Activated CD4-positive, alpha-beta T cell treated with anti-CD3 and anti-CD28 coated beads, Interleukin-2, amount 10 ng/mL, durations not matched to agents 24 days and 14 days (primary cell): ENCODE measurements at regions not wholly inside any gene's neighbourhood (a gene's known extent, or its start where the extent isn't known, plus 50 kb on each side); places are given as distances from the start of the nearest gene placed in this dataset.

Source experiments
- DNase-seq: peaks from one replicate; pipeline ENCODE4 v3.0.0; 2022
- H3K27ac Mint-ChIP-seq: one replicate; pipeline ENCODE4 v1.8.0; 2022; ENCODE audit warnings: mild to moderate bottlenecking, mixed read lengths
- H3K27me3 Mint-ChIP-seq: one replicate; pipeline ENCODE4 v1.8.0; 2022; ENCODE audit warnings: mixed read lengths
- H3K36me3 Mint-ChIP-seq: one replicate; pipeline ENCODE4 v1.8.0; 2022; ENCODE audit warnings: low read depth, mild to moderate bottlenecking, mixed read lengths
- H3K4me1 Mint-ChIP-seq: one replicate; pipeline ENCODE4 v1.8.0; 2021; ENCODE audit warnings: mixed read lengths
- H3K4me3 Mint-ChIP-seq: one replicate; pipeline ENCODE4 v1.8.0; 2022; ENCODE audit warnings: mild to moderate bottlenecking, moderate library complexity, mixed read lengths
- H3K9me3 Mint-ChIP-seq: one replicate; pipeline ENCODE4 v1.8.0; 2021; ENCODE audit warnings: mixed read lengths
- intact Hi-C: fragments of 100-400 bp; cut with micrococcal nuclease; formaldehyde crosslinking; loops from one replicate; pipeline ENCODE4 v1.15.1; 2023

DNA sequence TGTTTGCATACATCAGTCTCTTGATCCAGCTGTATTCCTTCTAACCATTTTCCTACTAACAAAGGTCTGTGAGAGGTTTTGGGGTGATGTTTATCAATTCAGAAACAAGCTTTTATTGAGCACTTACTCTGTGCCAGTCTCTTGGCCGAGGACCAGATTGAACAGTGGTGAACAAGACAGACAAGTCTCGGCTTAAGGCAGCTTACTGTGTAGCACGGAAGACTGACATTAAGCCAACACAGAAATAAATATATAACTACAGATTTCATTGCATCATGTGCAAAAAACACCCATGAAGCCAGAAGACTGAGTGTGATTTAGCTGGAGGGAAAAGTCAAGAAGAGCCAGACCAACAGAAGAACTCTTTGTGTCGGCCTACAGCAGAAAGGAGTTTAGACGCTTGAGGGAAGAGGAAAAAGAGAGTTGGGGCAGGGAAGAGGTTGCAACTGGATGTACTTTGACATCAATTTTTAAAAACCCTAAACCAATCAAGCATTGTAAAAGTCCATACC, 549.6 kb upstream of the CITED2 start:
- intact Hi-C loops: no loop called here
- peaks cover 5% of the 10 kb centered on the region for H3K27me3 Mint-ChIP-seq

DNA sequence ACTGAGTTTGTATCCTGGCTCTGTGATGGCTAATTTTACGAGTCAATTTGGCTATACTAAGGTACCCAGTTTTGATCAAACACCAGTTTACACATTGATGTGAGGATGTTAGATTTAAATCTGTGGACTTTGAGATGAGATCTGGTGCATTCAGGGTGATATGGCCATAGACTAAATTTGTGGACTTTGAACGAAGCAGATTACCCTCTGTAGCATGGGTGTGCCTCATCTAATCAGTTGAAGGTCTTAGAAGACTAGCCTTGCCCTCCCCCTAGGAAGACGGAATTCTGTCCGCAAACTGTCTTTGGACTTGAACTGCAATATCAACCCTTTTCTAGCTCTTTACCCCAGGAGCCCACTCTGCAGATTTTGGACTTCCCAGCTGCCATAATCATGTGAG, 547.8 kb upstream of the CITED2 start:
- no peaks in the 10 kb centered on the region for H3K4me1 Mint-ChIP-seq
- DNase-seq: no peak
- no peaks in the 10 kb centered on the region for H3K36me3 Mint-ChIP-seq
- peaks cover 5% of the 10 kb centered on the region for H3K27me3 Mint-ChIP-seq
- no peak overlapping the region for H3K4me3 Mint-ChIP-seq
- intact Hi-C loops: no loop called here
- no peak overlapping the region for H3K27ac Mint-ChIP-seq
- H3K9me3 Mint-ChIP-seq: no peaks in the 10 kb centered on the region

More for the DNA sequence above, 549.6 kb upstream of the CITED2 start:
- Mint-ChIP-seq H3K36me3 (no peaks in the 10 kb centered on the region), H3K4me3 (no peak overlapping the region), H3K27ac (no peak overlapping the region), H3K4me1 (no peaks in the 10 kb centered on the region), H3K9me3 (no peaks in the 10 kb centered on the region)
- DNase-seq: no peak

DNA sequence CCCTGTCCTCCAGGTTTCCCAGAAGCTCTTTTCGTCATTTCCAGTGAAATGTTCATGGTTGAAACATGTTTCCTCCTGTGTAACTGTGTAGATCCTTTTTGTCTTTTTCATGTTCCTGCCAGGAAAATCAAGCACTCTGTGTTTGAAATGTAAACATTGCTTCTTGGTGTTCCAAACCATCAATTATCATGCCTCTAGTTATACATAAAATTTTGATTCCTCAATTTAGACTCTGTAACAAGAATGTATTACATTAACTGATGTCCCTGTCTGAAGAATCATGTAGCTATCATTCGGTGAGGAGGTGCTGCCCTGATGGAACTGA, 546.3 kb upstream of the CITED2 start:
- intact Hi-C loops: no loop called here
- no peak overlapping the region for H3K27ac Mint-ChIP-seq
- H3K9me3 Mint-ChIP-seq: no peaks in the 10 kb centered on the region
- H3K4me3 Mint-ChIP-seq: no peak overlapping the region
- no peaks in the 10 kb centered on the region for H3K4me1 Mint-ChIP-seq
- peaks cover 5% of the 10 kb centered on the region for H3K27me3 Mint-ChIP-seq
- no peaks in the 10 kb centered on the region for H3K36me3 Mint-ChIP-seq
- DNase-seq: no peak

DNA sequence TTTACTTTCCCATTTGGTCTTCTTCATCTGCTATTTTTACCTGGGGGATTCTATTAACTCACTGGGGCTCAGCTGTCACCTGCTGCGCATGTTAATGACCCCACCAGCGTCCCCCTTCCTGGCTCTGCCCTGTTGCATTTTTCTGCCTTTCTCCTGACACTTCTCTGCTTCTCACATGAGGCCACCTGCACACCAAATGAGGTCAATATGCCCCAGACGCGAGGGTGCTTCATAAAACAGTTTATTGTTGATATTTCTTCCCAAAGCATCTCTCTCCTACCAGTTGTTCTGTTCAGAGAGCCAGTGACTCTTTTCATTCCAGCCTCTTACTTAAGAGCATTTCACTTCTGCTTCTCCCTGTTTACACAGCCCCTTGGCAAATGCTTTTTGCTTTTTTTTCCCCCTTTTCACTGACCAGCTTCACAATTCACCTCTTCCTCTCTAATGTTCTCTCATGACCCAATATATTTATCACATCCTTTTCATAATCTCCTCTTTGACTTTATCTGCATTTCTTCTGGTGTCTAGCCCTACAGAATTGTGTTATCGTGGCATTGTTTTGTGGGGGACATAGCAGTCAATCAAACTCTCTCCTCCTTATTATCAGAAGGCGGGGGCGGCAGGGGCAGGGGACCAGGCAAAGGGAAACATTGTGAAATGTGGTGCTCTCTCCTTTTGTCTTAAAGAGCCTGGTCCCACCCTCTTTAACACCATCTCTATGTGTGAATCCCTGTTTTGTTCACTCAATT, 545.8 kb upstream of the CITED2 start:
- Mint-ChIP-seq H3K27me3 (peaks cover 5% of the 10 kb centered on the region), H3K36me3 (no peaks in the 10 kb centered on the region), H3K4me3 (no peak overlapping the region), H3K4me1 (no peaks in the 10 kb centered on the region), H3K9me3 (no peaks in the 10 kb centered on the region), H3K27ac (no peak overlapping the region)
- intact Hi-C loops: no loop called here
- DNase-seq: no peak

DNA sequence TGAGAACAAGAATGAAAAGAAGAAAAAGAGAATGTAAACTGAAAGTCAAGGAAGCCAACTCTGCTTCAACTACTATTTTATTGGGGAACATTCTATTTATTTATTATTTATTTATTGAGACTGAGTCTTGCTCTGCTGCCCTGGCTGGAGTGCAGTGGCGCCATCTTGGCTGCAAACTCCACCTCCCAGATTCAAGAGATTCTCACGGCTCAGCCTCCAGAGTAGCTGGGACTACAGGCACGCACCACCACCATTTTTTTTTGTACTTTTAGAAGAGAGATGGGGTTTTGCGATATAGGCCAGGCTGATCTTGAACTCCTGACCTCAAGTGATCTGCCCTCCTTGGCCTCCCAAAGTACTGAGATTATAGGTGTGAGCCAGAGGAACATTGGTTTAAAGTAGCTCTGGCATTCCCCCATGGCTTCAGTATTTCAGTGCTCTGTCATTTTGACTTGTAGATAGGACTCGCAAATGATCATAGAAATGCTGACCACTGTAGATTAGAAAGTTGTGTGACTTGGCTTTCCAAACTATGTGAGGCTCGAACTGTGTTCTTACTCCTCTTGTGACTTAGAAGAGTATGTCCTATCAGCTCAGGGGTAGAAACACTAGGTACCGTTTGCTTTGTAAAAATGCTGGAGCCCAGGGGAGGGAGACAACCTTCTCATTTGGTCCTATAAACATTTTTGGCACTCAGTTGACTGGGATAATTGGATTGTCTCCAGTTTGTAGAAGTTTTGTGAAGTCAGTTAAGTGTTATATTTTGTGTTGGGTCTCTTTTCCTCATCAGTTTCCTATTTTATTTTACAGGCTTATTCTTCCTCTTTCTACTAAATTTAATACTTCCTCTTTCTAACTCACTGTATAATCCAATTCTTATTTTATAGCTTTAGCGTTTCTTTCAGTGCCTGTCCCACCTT, 544.9 kb upstream of the CITED2 start:
- H3K27ac Mint-ChIP-seq: no peak overlapping the region
- intact Hi-C loops: no loop called here
- no peaks in the 10 kb centered on the region for H3K4me1 Mint-ChIP-seq
- H3K27me3 Mint-ChIP-seq: peaks cover 5% of the 10 kb centered on the region
- DNase-seq: no peak
- no peaks in the 10 kb centered on the region for H3K9me3 Mint-ChIP-seq
- no peak overlapping the region for H3K4me3 Mint-ChIP-seq
- H3K36me3 Mint-ChIP-seq: no peaks in the 10 kb centered on the region

DNA sequence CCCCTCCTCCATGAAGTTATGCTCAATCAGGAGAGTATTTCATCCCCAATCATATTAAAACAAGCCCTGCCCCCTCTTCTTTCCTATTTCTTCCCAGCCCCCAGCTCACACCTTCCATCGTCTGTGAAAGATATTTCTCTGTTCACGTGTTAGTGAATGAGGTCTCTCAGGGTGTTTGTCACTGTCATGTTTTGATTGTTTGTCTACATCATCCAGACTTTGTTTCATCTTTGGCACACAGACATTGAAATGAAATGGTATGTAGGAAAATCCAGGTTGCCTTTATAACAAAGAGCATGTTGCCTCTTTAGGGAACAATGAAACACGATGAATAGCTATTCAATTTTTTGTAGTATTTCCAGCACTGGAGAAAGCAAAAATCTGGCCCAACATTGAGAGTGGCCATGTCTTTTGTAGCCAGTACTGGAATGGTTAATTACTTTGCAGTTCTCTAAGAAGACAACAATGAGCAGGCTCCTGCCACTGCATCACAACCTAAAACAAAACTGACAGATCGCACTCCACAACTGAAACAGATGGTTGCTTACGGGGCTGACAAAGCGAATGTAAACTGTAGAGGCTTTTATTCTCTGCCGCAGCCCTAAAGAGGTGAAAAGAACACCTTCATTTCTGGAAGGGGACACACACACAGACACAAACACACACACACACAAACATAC, 543.6 kb upstream of the CITED2 start:
- Mint-ChIP-seq H3K36me3 (no peaks in the 10 kb centered on the region), H3K27ac (no peak overlapping the region), H3K4me1 (no peaks in the 10 kb centered on the region), H3K27me3 (peaks cover 5% of the 10 kb centered on the region), H3K4me3 (no peak overlapping the region), H3K9me3 (no peaks in the 10 kb centered on the region)
- no peak for DNase-seq
- intact Hi-C loops: no loop called here

DNA sequence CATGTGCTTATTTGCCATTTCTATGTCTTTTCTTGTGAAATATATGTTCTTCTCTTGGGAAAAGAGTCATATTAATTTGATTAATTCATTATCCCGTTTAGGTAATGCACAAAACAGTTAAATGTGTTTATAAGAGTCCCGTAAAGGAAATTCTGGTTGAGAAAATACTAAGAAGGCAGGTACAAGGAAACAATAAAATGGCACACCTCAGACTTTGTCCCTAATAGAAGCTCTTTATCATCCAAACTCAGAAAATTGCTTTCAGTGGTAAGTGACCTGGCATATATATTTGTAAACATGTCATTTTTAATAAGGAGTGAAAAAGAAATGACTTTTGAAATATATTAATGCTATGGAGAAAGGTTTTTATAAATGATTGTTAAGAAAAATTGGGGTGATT, 540.5 kb upstream of the CITED2 start:
- intact Hi-C loops: no loop called here

DNA sequence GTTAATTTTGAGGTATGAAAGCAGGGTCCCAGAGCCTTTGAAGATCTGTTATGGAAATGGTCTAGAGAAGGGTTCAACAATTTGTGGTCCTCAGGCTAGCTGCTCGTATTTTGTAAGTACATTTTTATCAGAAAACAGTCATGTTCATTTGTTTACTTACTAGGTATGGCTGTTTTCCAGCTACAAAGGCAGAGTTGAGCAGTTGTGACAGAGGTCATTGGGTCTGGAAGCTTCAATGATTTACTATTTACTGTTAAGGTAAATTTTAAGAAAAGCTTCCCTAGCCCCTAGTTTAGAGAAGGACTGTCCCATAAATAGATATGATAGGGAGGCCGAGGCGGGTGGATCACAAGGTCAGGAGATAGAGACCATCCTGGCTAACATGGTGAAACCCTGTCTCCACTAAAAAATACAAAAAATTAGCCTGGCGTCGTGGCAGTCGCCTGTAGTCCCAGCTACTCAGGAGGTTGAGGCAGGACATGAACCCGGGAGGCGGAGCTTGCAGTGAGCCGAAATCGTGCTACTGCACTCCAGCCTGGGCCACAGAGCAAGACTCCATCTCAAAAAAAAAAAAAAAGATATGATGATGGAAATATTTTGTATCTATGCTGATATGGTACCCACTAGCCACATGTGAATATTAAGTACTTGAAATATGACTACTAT, 538.4 kb upstream of the CITED2 start:
- intact Hi-C loops: no loop called here
- H3K4me3 Mint-ChIP-seq: no peak overlapping the region
- no peaks in the 10 kb centered on the region for H3K4me1 Mint-ChIP-seq
- no peak for DNase-seq
- no peak overlapping the region for H3K27ac Mint-ChIP-seq
- no peaks in the 10 kb centered on the region for H3K36me3 Mint-ChIP-seq
- peaks cover 3% of the 10 kb centered on the region for H3K27me3 Mint-ChIP-seq
- no peaks in the 10 kb centered on the region for H3K9me3 Mint-ChIP-seq

More for the DNA sequence above, 540.5 kb upstream of the CITED2 start:
- H3K36me3 Mint-ChIP-seq: no peaks in the 10 kb centered on the region
- no peaks in the 10 kb centered on the region for H3K9me3 Mint-ChIP-seq
- no peak overlapping the region for H3K4me3 Mint-ChIP-seq
- DNase-seq: no peak
- no peak overlapping the region for H3K27ac Mint-ChIP-seq
- H3K4me1 Mint-ChIP-seq: no peaks in the 10 kb centered on the region
- H3K27me3 Mint-ChIP-seq: peaks cover 3% of the 10 kb centered on the region

DNA sequence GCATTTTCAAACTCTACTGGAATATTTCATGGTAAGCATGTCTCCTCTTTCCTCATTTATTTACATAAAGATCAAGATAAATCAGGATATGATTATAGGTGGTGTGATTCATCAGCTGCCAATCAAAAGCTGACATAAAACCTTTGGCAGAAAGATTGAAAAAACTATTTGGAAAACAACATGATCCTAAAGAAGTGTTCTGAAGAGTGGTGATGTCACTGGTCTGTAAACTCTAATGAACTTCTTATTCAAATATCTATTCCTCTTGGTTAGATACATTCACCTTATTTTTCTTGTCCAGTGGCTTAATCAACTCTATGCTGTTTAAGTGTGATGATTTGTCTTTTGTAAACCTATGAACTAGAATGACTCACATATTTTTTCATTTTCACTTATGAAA, 535.5 kb upstream of the CITED2 start:
- intact Hi-C loops: no loop called here
- DNase-seq: no peak
- Mint-ChIP-seq H3K36me3 (no peaks in the 10 kb centered on the region), H3K4me1 (no peaks in the 10 kb centered on the region), H3K4me3 (no peak overlapping the region), H3K27ac (no peak overlapping the region), H3K9me3 (no peaks in the 10 kb centered on the region), H3K27me3 (peaks cover 3% of the 10 kb centered on the region)

DNA sequence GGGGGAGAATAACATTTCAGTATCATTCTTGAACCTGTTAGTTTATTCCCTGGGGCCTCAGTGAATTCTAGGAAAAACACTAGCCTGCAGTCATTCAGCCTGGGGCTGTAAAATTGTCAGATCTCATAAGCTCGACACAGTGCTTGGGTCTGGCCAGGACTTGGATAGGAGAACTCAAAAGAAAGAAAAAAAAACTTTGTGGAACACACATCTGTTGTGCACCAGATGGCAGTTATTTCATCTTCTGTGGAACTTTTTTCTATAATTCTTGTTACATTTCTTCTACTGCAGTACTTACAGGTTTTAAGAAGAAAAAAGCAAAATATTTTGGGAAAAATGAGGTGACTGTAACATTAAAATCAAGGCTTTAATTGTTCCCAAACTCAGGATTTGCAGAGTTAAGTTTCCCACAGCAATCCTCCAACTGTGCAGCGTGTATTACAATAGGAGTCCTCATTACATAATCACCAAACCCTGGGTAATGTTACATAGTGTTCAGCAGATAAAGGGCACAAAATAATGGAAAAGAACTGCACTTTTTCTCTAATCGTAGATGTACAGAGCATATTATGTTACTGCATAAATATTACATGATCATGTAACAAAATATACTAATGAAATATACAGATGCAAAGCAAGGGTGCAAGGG, 531.1 kb upstream of the CITED2 start:
- Mint-ChIP-seq H3K4me1 (peaks cover 2% of the 10 kb centered on the region), H3K27me3 (no peaks in the 10 kb centered on the region), H3K27ac (no peak overlapping the region), H3K4me3 (no peak overlapping the region), H3K9me3 (peaks cover 4% of the 10 kb centered on the region), H3K36me3 (no peaks in the 10 kb centered on the region)
- intact Hi-C loops: no loop called here
- DNase-seq: no peak

DNA sequence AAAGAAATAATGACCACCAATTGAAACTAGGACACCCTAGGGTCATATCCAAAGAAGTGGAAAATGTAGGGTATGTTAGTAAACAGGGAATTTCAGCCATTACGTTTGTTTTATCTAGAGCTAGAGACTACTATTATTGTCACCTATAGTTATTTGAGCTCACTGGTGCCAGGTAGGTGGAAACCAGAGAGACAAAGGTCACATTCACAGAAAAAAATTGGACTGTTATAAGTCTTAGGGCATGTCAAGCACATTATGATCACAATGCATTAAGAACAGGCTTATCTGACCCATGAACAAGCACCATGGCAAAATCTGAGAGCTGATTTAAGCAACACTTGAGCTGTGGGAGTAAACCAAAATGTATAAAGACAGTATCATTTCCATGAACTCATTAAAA, 530.1 kb upstream of the CITED2 start:
- intact Hi-C loops: no loop called here
- Mint-ChIP-seq H3K9me3 (peaks cover 4% of the 10 kb centered on the region), H3K4me3 (no peak overlapping the region), H3K27ac (no peak overlapping the region), H3K4me1 (peaks cover 2% of the 10 kb centered on the region), H3K27me3 (peaks cover under 1% of the 10 kb centered on the region), H3K36me3 (no peaks in the 10 kb centered on the region)
- no peak for DNase-seq

DNA sequence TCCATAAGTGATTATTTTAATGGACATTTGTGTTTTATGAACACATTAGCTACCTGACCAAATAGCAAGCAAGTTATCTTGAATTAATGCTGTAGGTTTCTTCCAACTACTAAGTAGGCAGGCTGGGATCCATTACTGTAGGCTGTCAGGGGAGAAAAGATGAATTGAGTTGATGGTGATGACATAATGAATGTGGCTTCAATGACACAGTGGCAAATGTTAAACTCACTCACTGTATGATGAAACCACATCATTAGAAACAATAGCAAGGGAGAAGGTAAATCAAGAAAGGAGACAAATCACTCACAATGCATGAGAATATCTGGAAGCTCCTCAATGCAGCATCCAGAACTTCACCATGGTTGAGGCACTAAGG, 529.7 kb upstream of the CITED2 start:
- H3K4me1 Mint-ChIP-seq: peaks cover 2% of the 10 kb centered on the region
- intact Hi-C loops: no loop called here
- peaks cover 2% of the 10 kb centered on the region for H3K27me3 Mint-ChIP-seq
- no peak for DNase-seq
- no peak overlapping the region for H3K27ac Mint-ChIP-seq
- H3K9me3 Mint-ChIP-seq: peaks cover 4% of the 10 kb centered on the region
- no peaks in the 10 kb centered on the region for H3K36me3 Mint-ChIP-seq
- H3K4me3 Mint-ChIP-seq: no peak overlapping the region

DNA sequence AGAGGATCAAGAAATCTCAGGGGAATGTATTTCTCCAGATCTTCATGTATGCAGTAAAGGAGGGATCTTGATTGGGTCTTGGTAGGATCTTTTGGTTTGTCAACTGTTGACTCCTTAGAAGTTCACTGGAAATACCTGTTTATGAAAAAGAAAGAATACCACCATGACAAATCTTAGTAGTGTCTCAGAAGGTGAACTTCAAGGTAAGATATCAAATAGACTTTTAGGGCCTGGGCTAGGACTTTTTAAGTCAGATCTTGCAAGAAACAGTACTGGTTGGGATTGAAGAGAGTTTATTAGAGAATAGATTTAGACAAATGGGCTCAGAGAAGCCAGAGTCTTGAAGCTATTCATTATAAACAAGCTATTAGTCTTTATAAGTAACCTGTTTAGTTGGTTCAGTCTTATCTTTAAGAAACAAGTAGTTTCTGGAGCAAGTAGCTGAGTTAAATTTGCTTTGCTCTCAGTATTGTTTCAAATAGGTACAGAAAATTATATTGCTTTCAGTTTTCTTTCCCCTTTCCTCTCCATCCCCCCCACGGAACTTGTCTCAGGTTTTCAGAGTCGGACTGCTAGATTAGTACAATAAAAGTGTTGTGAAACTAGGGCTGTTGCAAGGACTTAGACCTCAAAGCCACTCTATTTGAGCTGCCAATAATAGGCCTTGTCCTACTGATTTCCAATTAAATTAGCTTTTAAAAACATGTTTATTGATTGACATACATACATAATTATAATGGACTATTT, 529.1 kb upstream of the CITED2 start:
- peaks cover 4% of the 10 kb centered on the region for H3K9me3 Mint-ChIP-seq
- H3K27me3 Mint-ChIP-seq: peaks cover 6% of the 10 kb centered on the region
- no peak for DNase-seq
- H3K36me3 Mint-ChIP-seq: no peaks in the 10 kb centered on the region
- intact Hi-C loops: no loop called here
- no peak overlapping the region for H3K4me3 Mint-ChIP-seq
- H3K4me1 Mint-ChIP-seq: peaks cover 2% of the 10 kb centered on the region
- H3K27ac Mint-ChIP-seq: no peak overlapping the region
